Lung (tissue), 11 donors: ENCODE measurements at regions not wholly inside any gene's neighbourhood (a gene's known extent, or its start where the extent isn't known, plus 50 kb on each side); places are given as distances from the start of the nearest gene placed in this dataset.

ENCODE experiments used
- ATAC-seq: fragments of 200-7000 bp; cut with Tn5 transposase; one replicate; pipeline ENCODE4 v1.9.1; 2020; ENCODE audit warnings: moderate number of reproducible peaks; ENCODE audit not compliant: insufficient read depth, low FRiP score
- DNase-seq, 3 donors: peaks; one replicate each; pipeline ENCODE4 v3.0.0-alpha.2; 2013 to 2017
- H3K27ac ChIP-seq, 2 donors: one replicate each; pipeline ENCODE4 v1.5.1; 2013; ENCODE audit warnings: mild to moderate bottlenecking in 2 of 2, moderate library complexity in 2 of 2, control low read depth in 1 of 2, inconsistent platforms in 1 of 2, low read depth in 1 of 2, low read length in 1 of 2
- H3K27me3 ChIP-seq, 3 donors: one replicate each; pipeline ENCODE4 v1.5.1; 2013; ENCODE audit warnings: low read length in 2 of 3; ENCODE audit not compliant: control insufficient read depth in 3 of 3, insufficient read depth in 3 of 3
- H3K36me3 ChIP-seq, 4 donors: one replicate each; pipeline ENCODE4 v1.5.1; 2013; ENCODE audit warnings: low read length in 4 of 4, mild to moderate bottlenecking in 1 of 4, moderate library complexity in 1 of 4; ENCODE audit not compliant: control insufficient read depth in 4 of 4, insufficient read depth in 4 of 4
- H3K4me1 ChIP-seq, 5 donors: one replicate each; pipeline ENCODE4 v1.5.1; 2013; ENCODE audit warnings: low read length in 5 of 5, mild to moderate bottlenecking in 2 of 5, moderate library complexity in 1 of 5; ENCODE audit not compliant: control insufficient read depth in 5 of 5, insufficient read depth in 5 of 5
- H3K4me3 ChIP-seq: one replicate; pipeline ENCODE4 v1.5.1; 2013; ENCODE audit warnings: mild to moderate bottlenecking, control low read depth, moderate library complexity
- H3K9ac ChIP-seq, 2 donors: one replicate each; pipeline ENCODE4 v1.5.1; 2013; ENCODE audit warnings: low read length in 2 of 2, control low read depth in 1 of 2; ENCODE audit not compliant: insufficient read depth in 1 of 2
- H3K9me3 ChIP-seq, 4 donors: one replicate each; pipeline ENCODE4 v1.5.1; 2013; ENCODE audit warnings: low read length in 3 of 4, mild to moderate bottlenecking in 1 of 4, moderate library complexity in 1 of 4; ENCODE audit not compliant: control insufficient read depth in 4 of 4, insufficient read depth in 3 of 4
- CTCF ChIP-seq: IDR thresholded peaks from 2 replicates; pipeline ENCODE4 v1.5.1; 2012; ENCODE audit warnings: mild to moderate bottlenecking; ENCODE audit errors: control extremely low read depth, extremely low read depth
- WGBS, 2 donors: extraction: QIAGEN DNeasy Blood & Tissue Kit; methylation state at CpG; one replicate each; pipeline ENCODE4 v1.1.7; 2013; 5-methylcytosine and 5-hydroxymethylcytosine counted together
- donor health status: control.
- donor health status: control.
- donor health status: Bipolar disorder and iron deficiency.
- donor health status: healthy.
- donor health status: DM: yes; HTN: yes; CAD: no.

GRCh38 chr18:2390158-2390557 is 181.1 kb downstream of the METTL4 start:
- Histone ChIP-seq H3K9me3 (no peaks in the 10 kb centered on the region), H3K4me3 (no peak overlapping the region), H3K27me3 (peaks cover 0 to 2% (median 0%) of the 10 kb centered on the region in 3 donors), H3K36me3 (no peaks in the 10 kb centered on the region), H3K4me1 (no peaks in the 10 kb centered on the region), H3K27ac (no peak overlapping the region), H3K9ac (no peak overlapping the region)
- ATAC-seq (no peak), DNase-seq (no peak)
- WGBS, 2 donors: 47 to 70% methylated on average over 1 of the region's 1 CpG
- no peak for TF ChIP-seq CTCF

GRCh38 chr18:2391470-2391869 is 179.8 kb downstream of the METTL4 start:
- Histone ChIP-seq H3K4me3 (no peak overlapping the region), H3K4me1 (no peaks in the 10 kb centered on the region), H3K27me3 (peaks cover 0 to 2% (median 0%) of the 10 kb centered on the region in 3 donors), H3K9me3 (no peaks in the 10 kb centered on the region), H3K27ac (no peak overlapping the region), H3K36me3 (no peaks in the 10 kb centered on the region), H3K9ac (no peak overlapping the region)
- TF ChIP-seq CTCF: no peak
- WGBS, 2 donors: 76 to 78% methylated on average over 6 of the region's 6 CpGs
- no peak for ATAC-seq
- DNase-seq: no peak

- Histone ChIP-seq H3K9me3 (no peaks in the 10 kb centered on the region), H3K27ac (no peak overlapping the region), H3K27me3 (peaks cover 0 to 2% (median 0%) of the 10 kb centered on the region in 3 donors), H3K4me1 (no peaks in the 10 kb centered on the region), H3K36me3 (no peaks in the 10 kb centered on the region), H3K4me3 (no peak overlapping the region), H3K9ac (no peak overlapping the region)
- DNase-seq: no peak
- no peak for ATAC-seq
- WGBS, 2 donors: 74 to 85% methylated on average over 2 of the region's 2 CpGs
- TF ChIP-seq CTCF: no peak
These were observed 178.9 kb downstream of the METTL4 start for GRCh38 chr18:2392446-2392845.

GRCh38 chr18:2394684-2395083 is 176.6 kb downstream of the METTL4 start:
- H3K4me1 ChIP-seq: no peaks in the 10 kb centered on the region
- DNase-seq (no peak), ATAC-seq (no peak)
- H3K27me3 ChIP-seq: peaks cover 0 to 2% (median 0%) of the 10 kb centered on the region in 3 donors
- no peaks in the 10 kb centered on the region for H3K36me3 ChIP-seq
- no peak for TF ChIP-seq CTCF
- H3K27ac ChIP-seq: no peak overlapping the region
- WGBS, 2 donors: 74 to 86% methylated on average over 7 of the region's 7 CpGs
- H3K4me3 ChIP-seq: no peak overlapping the region
- no peaks in the 10 kb centered on the region for H3K9me3 ChIP-seq
- no peak overlapping the region for H3K9ac ChIP-seq
